BJ (cell line): ENCODE measurements at regions not wholly inside any gene's neighbourhood (a gene's known extent, or its start where the extent isn't known, plus 50 kb on each side); places are given as distances from the start of the nearest gene placed in this dataset.

Experiments
- CTCF ChIA-PET: fragments of 350-600 bp; formaldehyde crosslinking; extraction: SDS; loops from one replicate; lab custom pipeline; 2021; ENCODE audit warnings: antibody characterized with exemption, inconsistent platforms; lab: Yijun Ruan, JAX
- POLR2A ChIA-PET: fragments of 300-600 bp; sonication (Branson Sonifier 250); formaldehyde crosslinking; extraction: SDS; loops from one replicate; lab custom pipeline; 2021; ENCODE audit warnings: antibody characterized with exemption; lab: Charles Lee
- DNase-seq: peaks from one replicate; pipeline ENCODE4 v3.0.0-alpha.2; 2011; ENCODE audit warnings: low read depth
- H3K27me3 ChIP-seq: 2 replicates; pipeline ENCODE4 v1.6.0; 2011; ENCODE audit warnings: low read length; ENCODE audit not compliant: control insufficient read depth, insufficient read depth
- H3K36me3 ChIP-seq: 2 replicates; pipeline ENCODE4 v1.5.1; 2011; ENCODE audit warnings: low read length; ENCODE audit not compliant: control insufficient read depth, insufficient read depth
- H3K4me3 ChIP-seq: 2 replicates; pipeline ENCODE4 v1.5.1; 2011; ENCODE audit warnings: low read depth, mild to moderate bottlenecking, control low read depth, low read length
- TF ChIP-seq, protein P1 (sequence below): IDR thresholded peaks from 2 replicates; pipeline ENCODE4 v1.5.1; 2011; ENCODE audit warnings: low read depth, mild to moderate bottlenecking, control low read depth, inconsistent platforms, low read length, moderate library complexity; ENCODE audit not compliant: insufficient read depth

DNA sequence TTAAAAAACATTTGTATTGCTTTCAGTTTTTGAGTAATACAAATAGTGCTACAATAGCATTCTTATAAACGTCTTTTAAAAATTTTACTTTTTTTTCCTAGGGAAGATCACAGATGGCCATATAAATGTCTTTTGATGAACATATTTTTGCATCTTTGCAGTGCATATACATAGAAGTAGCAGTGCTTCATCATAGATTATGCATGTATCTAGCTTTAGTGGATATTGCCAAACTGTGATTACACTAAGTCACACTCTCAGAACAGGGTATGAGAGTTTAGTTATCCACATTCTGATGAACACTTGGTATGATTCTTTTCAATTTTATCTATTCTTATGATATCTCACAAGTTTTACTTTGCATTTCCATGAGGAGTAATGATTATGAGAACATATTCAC is 99.8 kb upstream of the ASCC3 start:
- Histone ChIP-seq H3K36me3 (no peaks in the 10 kb centered on the region), H3K27me3 (no peaks in the 10 kb centered on the region), H3K4me3 (no peak overlapping the region)
- ChIA-PET POLR2A (no interaction called here), CTCF (no interaction called here)
- TF ChIP-seq, protein P1, sequence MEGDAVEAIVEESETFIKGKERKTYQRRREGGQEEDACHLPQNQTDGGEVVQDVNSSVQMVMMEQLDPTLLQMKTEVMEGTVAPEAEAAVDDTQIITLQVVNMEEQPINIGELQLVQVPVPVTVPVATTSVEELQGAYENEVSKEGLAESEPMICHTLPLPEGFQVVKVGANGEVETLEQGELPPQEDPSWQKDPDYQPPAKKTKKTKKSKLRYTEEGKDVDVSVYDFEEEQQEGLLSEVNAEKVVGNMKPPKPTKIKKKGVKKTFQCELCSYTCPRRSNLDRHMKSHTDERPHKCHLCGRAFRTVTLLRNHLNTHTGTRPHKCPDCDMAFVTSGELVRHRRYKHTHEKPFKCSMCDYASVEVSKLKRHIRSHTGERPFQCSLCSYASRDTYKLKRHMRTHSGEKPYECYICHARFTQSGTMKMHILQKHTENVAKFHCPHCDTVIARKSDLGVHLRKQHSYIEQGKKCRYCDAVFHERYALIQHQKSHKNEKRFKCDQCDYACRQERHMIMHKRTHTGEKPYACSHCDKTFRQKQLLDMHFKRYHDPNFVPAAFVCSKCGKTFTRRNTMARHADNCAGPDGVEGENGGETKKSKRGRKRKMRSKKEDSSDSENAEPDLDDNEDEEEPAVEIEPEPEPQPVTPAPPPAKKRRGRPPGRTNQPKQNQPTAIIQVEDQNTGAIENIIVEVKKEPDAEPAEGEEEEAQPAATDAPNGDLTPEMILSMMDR = no peak
- DNase-seq = no peak

DNA sequence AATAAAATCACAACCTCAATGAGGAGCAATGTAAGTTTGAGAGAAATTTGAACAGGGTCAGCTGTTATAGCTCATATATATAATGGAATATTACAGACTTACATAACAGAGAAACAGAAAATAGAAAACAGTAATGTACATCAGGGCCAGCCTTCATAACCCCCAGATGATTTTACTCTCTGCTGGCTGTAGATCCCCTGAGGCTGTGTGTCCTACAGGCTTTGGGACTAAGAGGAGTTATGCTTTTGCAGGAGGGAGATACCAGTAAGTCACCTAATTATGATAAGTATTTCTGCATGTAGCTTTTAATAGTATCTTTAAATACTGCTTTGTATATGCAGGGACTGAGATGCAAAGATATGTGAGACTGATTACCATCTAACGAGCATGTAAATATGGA is 105.8 kb upstream of the ASCC3 start:
- Histone ChIP-seq H3K27me3 (peaks cover 1% of the 10 kb centered on the region; the same call in 1 of the 2 replicates), H3K4me3 (no peak overlapping the region), H3K36me3 (no peaks in the 10 kb centered on the region)
- DNase-seq = no peak
- TF ChIP-seq, protein P1 = no peak
- ChIA-PET POLR2A (no interaction called here), CTCF (no interaction called here)

DNA sequence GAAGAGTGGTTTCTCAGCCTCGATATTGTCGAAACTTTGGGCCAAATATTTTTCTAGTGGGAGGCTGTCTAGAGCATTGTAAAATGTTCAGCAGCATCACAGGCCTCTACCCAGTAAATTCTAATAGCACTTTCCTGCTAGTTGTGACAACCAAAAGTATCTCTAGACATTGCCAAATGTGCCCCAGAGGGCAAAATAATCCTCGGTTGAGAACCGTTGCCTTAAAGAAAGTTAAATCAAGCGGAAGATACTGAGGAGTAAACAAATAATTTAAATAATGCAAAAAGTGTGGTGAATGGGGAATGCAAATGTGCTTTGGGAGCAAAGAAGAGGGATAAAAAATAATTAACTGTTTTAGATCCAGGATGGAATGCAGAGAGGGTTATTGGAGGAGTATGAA is 106.4 kb upstream of the ASCC3 start:
- TF ChIP-seq, protein P1 = no peak
- H3K4me3 ChIP-seq = no peak overlapping the region
- H3K36me3 ChIP-seq = no peaks in the 10 kb centered on the region
- DNase-seq = no peak
- H3K27me3 ChIP-seq = peaks cover 1% of the 10 kb centered on the region; the same call in 1 of the 2 replicates
- CTCF ChIA-PET = no interaction called here
- POLR2A ChIA-PET = no interaction called here

DNA sequence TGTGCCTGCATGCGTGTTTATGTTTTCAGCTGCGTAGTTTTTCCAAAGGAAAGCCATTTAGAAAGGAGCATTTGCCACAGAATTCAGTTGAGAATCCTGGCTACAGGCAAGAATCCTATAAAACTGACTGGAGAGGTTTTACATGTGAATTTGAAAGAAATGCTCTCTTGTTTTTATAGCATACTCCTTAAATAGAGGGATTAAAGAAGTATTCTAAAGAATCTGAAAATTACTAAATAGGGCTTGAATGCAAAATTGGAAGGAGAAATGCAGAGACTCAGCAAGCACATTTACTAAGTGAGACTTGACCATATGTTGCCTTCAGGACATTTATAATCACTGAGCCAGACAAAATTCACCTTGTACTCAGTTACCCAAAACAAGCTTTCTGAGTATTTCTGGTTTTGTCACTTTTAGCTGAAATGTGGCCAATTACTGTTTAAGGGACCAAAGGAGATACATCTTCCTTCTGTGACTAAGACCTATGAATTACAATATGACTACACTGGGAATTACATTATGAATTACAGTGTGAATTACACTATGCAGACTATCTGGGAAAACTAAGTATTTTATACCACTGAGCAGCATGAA is 107.4 kb upstream of the ASCC3 start:
- Histone ChIP-seq H3K4me3 (no peak overlapping the region), H3K36me3 (no peaks in the 10 kb centered on the region), H3K27me3 (peaks cover 1% of the 10 kb centered on the region; the same call in 1 of the 2 replicates)
- CTCF ChIA-PET = no interaction called here
- no peak for DNase-seq
- TF ChIP-seq, protein P1 = no peak
- POLR2A ChIA-PET = no interaction called here

DNA sequence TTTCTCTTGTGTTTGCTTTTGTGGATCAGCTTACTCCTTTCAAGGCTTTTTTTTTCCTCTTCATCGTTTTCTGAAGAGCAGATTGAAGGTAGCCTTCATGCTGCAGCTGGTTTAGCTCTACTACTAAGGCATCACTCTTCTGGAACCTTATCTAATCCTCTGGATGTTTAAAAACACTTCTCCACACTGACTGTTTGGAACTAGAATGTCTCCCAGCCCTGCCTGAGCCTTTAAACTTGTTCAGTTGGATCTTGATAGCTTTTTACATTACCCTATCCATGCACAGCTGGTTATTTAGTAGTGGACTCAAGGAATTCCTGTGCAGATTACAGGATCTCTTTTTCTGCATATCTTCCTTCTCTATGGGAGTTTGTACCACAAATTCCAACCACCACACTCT is 108.9 kb upstream of the ASCC3 start:
- DNase-seq = no peak
- Histone ChIP-seq H3K27me3 (peaks cover 1% of the 10 kb centered on the region; the same call in 1 of the 2 replicates), H3K4me3 (no peak overlapping the region), H3K36me3 (no peaks in the 10 kb centered on the region)
- TF ChIP-seq, protein P1 = no peak
- ChIA-PET CTCF (no interaction called here), POLR2A (no interaction called here)
